DMS79 treated with DMSO at 0.1 percent for 48 hours (cell line): ENCODE measurements at regions not wholly inside any gene's neighbourhood (a gene's known extent, or its start where the extent isn't known, plus 50 kb on each side); places are given as distances from the start of the nearest gene placed in this dataset.

Source experiments
- DNase-seq: peaks from one replicate; lab custom pipeline; 2025; lab: John Stamatoyannopoulos, UW

GRCh38 chr20:39105551-39105950 lies 143.4 kb downstream of the DHX35 start:
- no peak for DNase-seq

GRCh38 chr20:39103732-39104131 lies 141.6 kb downstream of the DHX35 start:
- DNase-seq: no peak

GRCh38 chr20:39103305-39103704 lies 141.2 kb downstream of the DHX35 start:
- DNase-seq: no peak

GRCh38 chr20:39101895-39102294 lies 139.8 kb downstream of the DHX35 start:
- no peak for DNase-seq

- DNase-seq: no peak
Measured at GRCh38 chr20:39100691-39101090, 138.5 kb downstream of the DHX35 start.

- no peak for DNase-seq
Measured at GRCh38 chr20:39097889-39098288, 135.7 kb downstream of the DHX35 start.

GRCh38 chr20:39095870-39096269 lies 133.7 kb downstream of the DHX35 start:
- no peak for DNase-seq

- DNase-seq: no peak
Measured at GRCh38 chr20:39094391-39094790, 132.2 kb downstream of the DHX35 start.

GRCh38 chr20:39092733-39093410 lies 130.7 kb downstream of the DHX35 start:
- no peak for DNase-seq

- no peak for DNase-seq
Measured at GRCh38 chr20:39090906-39091305, 128.8 kb downstream of the DHX35 start.

- DNase-seq: no peak
Measured at GRCh38 chr20:39089797-39090196, 127.7 kb downstream of the DHX35 start.
